HEK293T (cell line): ENCODE measurements at regions not wholly inside any gene's neighbourhood (a gene's known extent, or its start where the extent isn't known, plus 50 kb on each side); places are given as distances from the start of the nearest gene placed in this dataset.

Experiments used
- ARNT ChIP-seq: fragments of 450-650 bp; IDR thresholded peaks from 2 replicates; pipeline ENCODE4 v1.6.1; 2017; ENCODE audit warnings: mild to moderate bottlenecking
- BHLHE40 ChIP-seq: fragments of 450-650 bp; IDR thresholded peaks from 2 replicates; pipeline ENCODE4 v1.6.1; 2016; ENCODE audit warnings: mild to moderate bottlenecking, moderate library complexity, borderline replicate concordance
- ELF4 ChIP-seq: fragments of 450-650 bp; IDR thresholded peaks from 2 replicates; pipeline ENCODE4 v1.6.1; 2017; ENCODE audit warnings: antibody characterized with exemption
- FOXA1 ChIP-seq: fragments of 450-650 bp; IDR thresholded peaks from 2 replicates; pipeline ENCODE4 v1.6.1; 2016; ENCODE audit warnings: mild to moderate bottlenecking
- FOXK2 ChIP-seq: fragments of 450-650 bp; IDR thresholded peaks from 2 replicates; pipeline ENCODE4 v1.6.1; 2016; ENCODE audit warnings: mild to moderate bottlenecking
- FOXM1 ChIP-seq: fragments of 450-650 bp; IDR thresholded peaks from 2 replicates; pipeline ENCODE4 v1.6.1; 2017; ENCODE audit warnings: mild to moderate bottlenecking, borderline replicate concordance
- HDGF ChIP-seq: fragments of 450-650 bp; IDR thresholded peaks from 2 replicates; pipeline ENCODE4 v1.6.1; 2017; ENCODE audit warnings: antibody characterized with exemption, borderline replicate concordance
- L3MBTL2 ChIP-seq: fragments of 450-650 bp; conservative IDR thresholded peaks from 2 replicates; pipeline ENCODE4 v1.6.1; 2016; ENCODE audit warnings: mild to moderate bottlenecking
- LEF1 ChIP-seq: fragments of 450-650 bp; IDR thresholded peaks from 2 replicates; pipeline ENCODE4 v1.6.1; 2017; ENCODE audit warnings: mild to moderate bottlenecking, borderline replicate concordance
- NFRKB ChIP-seq: fragments of 450-650 bp; IDR thresholded peaks from 2 replicates; pipeline ENCODE4 v1.6.1; 2016; ENCODE audit warnings: mild to moderate bottlenecking, moderate library complexity
- PKNOX1 ChIP-seq: fragments of 450-650 bp; IDR thresholded peaks from 2 replicates; pipeline ENCODE4 v1.6.1; 2016
- SP1 ChIP-seq: fragments of 450-650 bp; IDR thresholded peaks from 2 replicates; pipeline ENCODE4 v1.6.1; 2017
- SUZ12 ChIP-seq: fragments of 450-650 bp; IDR thresholded peaks from 2 replicates; pipeline ENCODE4 v1.6.1; 2016; ENCODE audit warnings: mild to moderate bottlenecking
- ZNF384 ChIP-seq: fragments of 450-650 bp; IDR thresholded peaks from 2 replicates; pipeline ENCODE4 v1.6.1; 2016

GRCh38 chrX:39811376-39811775 lies 286.4 kb downstream of the BCOR start:
- TF ChIP-seq FOXM1 (no peak), SUZ12 (no peak), FOXK2 (no peak), PKNOX1 (no peak), LEF1 (no peak), BHLHE40 (no peak), FOXA1 (no peak), ARNT (no peak), ELF4 (no peak), ZNF384 (no peak), NFRKB (no peak), HDGF (no peak), SP1 (no peak), L3MBTL2 (no peak)
